ENCODE measurements at regions not wholly inside any gene's neighbourhood (a gene's known extent, or its start where the extent isn't known, plus 50 kb on each side); places are given as distances from the start of the nearest gene placed in this dataset.

GRCh38 chr4:95754667-95755066, 85.2 kb upstream of the PDHA2 start:
- TF ChIP-seq POLR2A (IDR thresholded peaks at IDR 0.05): no peak
- no peak for TF ChIP-seq POLR2AphosphoS5 (IDR thresholded peaks at IDR 0.05)
- TF ChIP-seq, protein P1, sequence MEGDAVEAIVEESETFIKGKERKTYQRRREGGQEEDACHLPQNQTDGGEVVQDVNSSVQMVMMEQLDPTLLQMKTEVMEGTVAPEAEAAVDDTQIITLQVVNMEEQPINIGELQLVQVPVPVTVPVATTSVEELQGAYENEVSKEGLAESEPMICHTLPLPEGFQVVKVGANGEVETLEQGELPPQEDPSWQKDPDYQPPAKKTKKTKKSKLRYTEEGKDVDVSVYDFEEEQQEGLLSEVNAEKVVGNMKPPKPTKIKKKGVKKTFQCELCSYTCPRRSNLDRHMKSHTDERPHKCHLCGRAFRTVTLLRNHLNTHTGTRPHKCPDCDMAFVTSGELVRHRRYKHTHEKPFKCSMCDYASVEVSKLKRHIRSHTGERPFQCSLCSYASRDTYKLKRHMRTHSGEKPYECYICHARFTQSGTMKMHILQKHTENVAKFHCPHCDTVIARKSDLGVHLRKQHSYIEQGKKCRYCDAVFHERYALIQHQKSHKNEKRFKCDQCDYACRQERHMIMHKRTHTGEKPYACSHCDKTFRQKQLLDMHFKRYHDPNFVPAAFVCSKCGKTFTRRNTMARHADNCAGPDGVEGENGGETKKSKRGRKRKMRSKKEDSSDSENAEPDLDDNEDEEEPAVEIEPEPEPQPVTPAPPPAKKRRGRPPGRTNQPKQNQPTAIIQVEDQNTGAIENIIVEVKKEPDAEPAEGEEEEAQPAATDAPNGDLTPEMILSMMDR (IDR thresholded peaks at IDR 0.05): no peak

Data from breast epithelium (tissue), 3 donors.